Upper lobe of right lung (tissue), 1 donor: ENCODE measurements at regions not wholly inside any gene's neighbourhood (a gene's known extent, or its start where the extent isn't known, plus 50 kb on each side); places are given as distances from the start of the nearest gene placed in this dataset.

Source experiments
- ATAC-seq: fragments of 200-7000 bp; cut with Tn5 transposase; one replicate; pipeline ENCODE4 v1.9.1; 2020; ENCODE audit warnings: mild to moderate bottlenecking, moderate library complexity
- DNase-seq: peaks from one replicate; pipeline ENCODE4 v3.0.0-alpha.2; 2020
- H3K27ac ChIP-seq: fragments of 200-600 bp; one replicate; pipeline ENCODE4 v1.8.0; 2022
- H3K27me3 ChIP-seq: fragments of 200-600 bp; one replicate; pipeline ENCODE4 v1.8.0; 2022; ENCODE audit warnings: mild to moderate bottlenecking
- H3K36me3 ChIP-seq: fragments of 200-600 bp; one replicate; pipeline ENCODE4 v1.8.0; 2022
- H3K4me1 ChIP-seq: fragments of 200-600 bp; one replicate; pipeline ENCODE4 v1.8.0; 2022
- H3K4me3 ChIP-seq: fragments of 200-600 bp; one replicate; pipeline ENCODE4 v1.8.0; 2022; ENCODE audit warnings: mild to moderate bottlenecking
- H3K9me3 ChIP-seq: fragments of 200-600 bp; one replicate; pipeline ENCODE4 v1.8.0; 2022
- intact Hi-C: fragments of 100-400 bp; cut with DNase I; formaldehyde crosslinking; loops from one replicate; pipeline ENCODE4 v1.11.0; 2022
- TF ChIP-seq, protein P1 (sequence below): fragments of 200-600 bp; IDR thresholded peaks from one replicate; pipeline ENCODE4 v1.8.0; 2022; ENCODE audit warnings: antibody characterized with exemption
- donor health status: DM: no; HTN: yes; CAD: no; lungs with severe emphysema.

DNA sequence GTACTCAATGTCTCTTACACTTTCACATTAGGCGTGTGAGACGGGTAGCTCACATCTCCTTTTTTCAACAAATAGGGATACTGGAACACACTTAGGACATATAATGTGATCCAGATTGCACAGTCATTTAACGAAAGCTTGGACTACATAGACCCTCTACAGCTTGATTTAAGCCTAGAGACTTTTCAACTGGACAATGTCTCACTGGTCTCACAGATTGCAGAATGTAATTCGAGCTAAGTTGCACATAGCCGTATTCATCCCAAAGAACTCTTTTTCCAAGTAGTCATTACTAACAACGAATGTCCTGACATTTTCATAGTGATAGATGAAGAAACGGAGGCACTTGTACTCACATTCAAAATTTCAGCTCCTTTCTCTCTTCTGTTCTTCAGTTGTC, 612.1 kb downstream of the ZEB2 start:
- intact Hi-C loops, result no loop called here
- ATAC-seq, result no peak
- Histone ChIP-seq H3K4me1 (no peaks in the 10 kb centered on the region), H3K9me3 (no peaks in the 10 kb centered on the region), H3K36me3 (no peaks in the 10 kb centered on the region), H3K4me3 (no peak overlapping the region), H3K27me3 (no peaks in the 10 kb centered on the region), H3K27ac (no peak overlapping the region)
- TF ChIP-seq, protein P1, sequence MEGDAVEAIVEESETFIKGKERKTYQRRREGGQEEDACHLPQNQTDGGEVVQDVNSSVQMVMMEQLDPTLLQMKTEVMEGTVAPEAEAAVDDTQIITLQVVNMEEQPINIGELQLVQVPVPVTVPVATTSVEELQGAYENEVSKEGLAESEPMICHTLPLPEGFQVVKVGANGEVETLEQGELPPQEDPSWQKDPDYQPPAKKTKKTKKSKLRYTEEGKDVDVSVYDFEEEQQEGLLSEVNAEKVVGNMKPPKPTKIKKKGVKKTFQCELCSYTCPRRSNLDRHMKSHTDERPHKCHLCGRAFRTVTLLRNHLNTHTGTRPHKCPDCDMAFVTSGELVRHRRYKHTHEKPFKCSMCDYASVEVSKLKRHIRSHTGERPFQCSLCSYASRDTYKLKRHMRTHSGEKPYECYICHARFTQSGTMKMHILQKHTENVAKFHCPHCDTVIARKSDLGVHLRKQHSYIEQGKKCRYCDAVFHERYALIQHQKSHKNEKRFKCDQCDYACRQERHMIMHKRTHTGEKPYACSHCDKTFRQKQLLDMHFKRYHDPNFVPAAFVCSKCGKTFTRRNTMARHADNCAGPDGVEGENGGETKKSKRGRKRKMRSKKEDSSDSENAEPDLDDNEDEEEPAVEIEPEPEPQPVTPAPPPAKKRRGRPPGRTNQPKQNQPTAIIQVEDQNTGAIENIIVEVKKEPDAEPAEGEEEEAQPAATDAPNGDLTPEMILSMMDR, result no peak
- no peak for DNase-seq

DNA sequence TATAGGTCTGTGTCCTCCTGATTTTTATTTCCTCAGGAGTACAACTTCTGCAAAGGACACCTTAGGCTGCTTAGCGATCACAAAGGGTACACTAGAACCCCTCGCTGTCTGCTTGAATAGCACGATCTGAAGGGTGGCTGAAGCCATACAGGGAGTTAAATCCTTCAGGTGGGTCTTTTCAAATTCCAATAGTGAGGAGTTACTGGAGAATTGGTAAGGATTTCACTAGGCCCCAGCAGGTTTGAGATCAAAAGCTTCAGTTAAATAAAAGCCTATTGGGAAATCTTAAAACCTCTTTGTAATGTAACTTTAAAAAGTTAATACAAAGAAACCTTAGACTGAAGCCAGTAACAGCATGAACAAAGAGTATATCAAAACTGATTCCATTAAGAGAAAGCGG, 613.1 kb downstream of the ZEB2 start:
- no peak for ATAC-seq

DNA sequence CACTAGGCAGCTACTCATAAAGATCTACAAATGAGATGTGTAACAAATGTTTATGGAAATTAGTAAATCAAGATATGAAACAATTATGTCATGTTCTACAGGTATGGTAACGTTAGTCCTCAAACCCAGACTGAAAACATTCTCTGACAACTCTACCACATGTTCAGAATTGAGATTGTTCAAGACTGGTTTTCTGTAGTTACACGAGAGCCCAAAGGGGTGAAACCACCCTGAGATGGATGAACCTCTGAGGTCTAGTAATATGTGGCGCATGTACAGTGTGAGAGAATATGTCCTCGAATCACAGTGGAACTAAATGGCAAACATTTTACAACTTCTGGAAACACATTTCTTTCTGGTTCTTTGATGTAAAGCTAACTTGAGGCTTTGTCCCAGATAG, 614.3 kb downstream of the ZEB2 start:
- intact Hi-C loops, result no loop called here
- H3K4me3 ChIP-seq, result no peak overlapping the region
- no peaks in the 10 kb centered on the region for H3K9me3 ChIP-seq
- no peaks in the 10 kb centered on the region for H3K27me3 ChIP-seq
- TF ChIP-seq, protein P1, result no peak
- no peaks in the 10 kb centered on the region for H3K4me1 ChIP-seq
- DNase-seq (no peak), ATAC-seq (no peak)
- no peak overlapping the region for H3K27ac ChIP-seq
- H3K36me3 ChIP-seq, result no peaks in the 10 kb centered on the region

More for the DNA sequence above, 613.1 kb downstream of the ZEB2 start:
- no peaks in the 10 kb centered on the region for H3K36me3 ChIP-seq
- intact Hi-C loops, result no loop called here
- DNase-seq, result no peak
- TF ChIP-seq, protein P1, result no peak
- H3K27ac ChIP-seq, result no peak overlapping the region
- no peak overlapping the region for H3K4me3 ChIP-seq
- H3K9me3 ChIP-seq, result no peaks in the 10 kb centered on the region
- H3K27me3 ChIP-seq, result no peaks in the 10 kb centered on the region
- no peaks in the 10 kb centered on the region for H3K4me1 ChIP-seq

DNA sequence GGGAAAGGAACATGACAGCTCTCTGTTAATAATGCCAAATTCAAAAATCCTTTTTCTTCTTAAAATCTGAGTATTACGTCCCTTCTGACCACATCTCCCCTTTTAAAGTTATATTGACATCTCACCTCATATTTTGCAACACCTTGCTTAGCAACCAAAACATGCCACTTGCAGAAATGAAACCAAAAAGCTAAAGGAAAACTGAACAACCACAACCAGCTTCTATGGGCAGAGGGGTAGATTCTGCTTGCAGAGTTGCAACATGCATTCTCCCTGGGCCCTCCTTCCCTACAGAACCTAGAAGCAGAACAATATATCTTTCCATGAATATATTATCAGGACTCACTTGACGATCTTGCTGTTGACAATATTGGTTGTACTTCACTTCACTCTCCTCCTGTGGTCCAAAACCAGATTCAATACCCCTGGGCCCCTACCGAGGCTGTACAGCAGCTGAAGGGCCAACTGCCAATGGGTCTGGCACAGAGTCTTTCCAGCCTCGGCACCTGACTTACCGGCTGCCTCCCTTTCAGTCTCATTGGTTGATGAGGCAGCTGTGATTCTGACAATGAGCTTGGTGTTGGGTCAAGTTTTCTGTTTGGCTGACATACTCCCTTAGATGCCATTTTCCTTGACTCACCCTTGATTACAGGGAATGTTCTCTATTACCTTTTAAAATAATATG, 616.6 kb downstream of the ZEB2 start:
- ATAC-seq (peak; percentile 83), DNase-seq (no peak)
- Histone ChIP-seq H3K27me3 (no peaks in the 10 kb centered on the region), H3K36me3 (no peaks in the 10 kb centered on the region), H3K4me1 (no peaks in the 10 kb centered on the region), H3K9me3 (no peaks in the 10 kb centered on the region), H3K4me3 (no peak overlapping the region), H3K27ac (no peak overlapping the region)
- TF ChIP-seq, protein P1, result no peak
- intact Hi-C loops, result no loop called here

DNA sequence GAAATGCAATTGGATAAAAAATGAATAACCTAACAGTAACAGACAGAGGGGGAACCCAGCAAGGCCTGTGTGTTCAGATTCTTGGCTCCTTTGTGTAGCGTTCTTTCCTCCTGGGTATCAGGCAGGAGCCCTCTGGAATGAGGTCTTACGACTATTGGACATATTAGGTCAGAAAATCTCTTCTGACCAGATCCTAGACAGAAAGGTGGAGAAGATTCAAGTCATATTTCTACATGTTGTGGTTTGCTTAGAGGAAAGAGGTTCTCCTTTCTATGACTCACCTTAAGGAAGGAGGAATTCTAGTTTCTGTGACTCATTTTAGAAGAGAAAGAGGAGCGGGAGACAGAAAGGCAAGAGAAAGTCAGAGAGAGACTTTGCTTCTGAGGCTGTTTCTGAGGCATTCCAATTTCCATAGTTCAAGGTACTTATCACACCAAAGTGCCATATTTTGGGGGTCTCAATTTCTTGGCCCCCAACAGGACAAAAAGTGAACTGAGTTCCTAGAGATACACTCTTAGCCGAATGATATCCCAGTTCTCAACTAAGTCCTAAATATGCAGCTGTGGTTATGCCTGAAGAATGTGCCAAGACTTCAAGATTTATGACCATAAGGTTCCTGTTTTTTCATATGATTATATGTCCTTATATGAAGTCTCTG, 618.6 kb downstream of the ZEB2 start:
- ATAC-seq (peak; percentile 49), DNase-seq (no peak)
- no peaks in the 10 kb centered on the region for H3K36me3 ChIP-seq
- H3K27ac ChIP-seq, result no peak overlapping the region
- intact Hi-C loops, result no loop called here
- H3K4me3 ChIP-seq, result no peak overlapping the region
- H3K9me3 ChIP-seq, result no peaks in the 10 kb centered on the region
- no peaks in the 10 kb centered on the region for H3K4me1 ChIP-seq
- no peaks in the 10 kb centered on the region for H3K27me3 ChIP-seq
- TF ChIP-seq, protein P1, result no peak
